Upper lobe of left lung (tissue), 4 donors: ENCODE measurements at regions not wholly inside any gene's neighbourhood (a gene's known extent, or its start where the extent isn't known, plus 50 kb on each side); places are given as distances from the start of the nearest gene placed in this dataset.

Source experiments
- POLR2A ChIP-seq, 4 donors: fragments of 450-650 bp; IDR thresholded peaks; one replicate each; pipeline ENCODE4 v1.5.1; 2016 to 2017; ENCODE audit warnings: antibody characterized with exemption in 4 of 4, mild to moderate bottlenecking in 2 of 4
- TF ChIP-seq, protein P1 (sequence below), 6 experiments: fragments of 450-650 bp in 4 of 6; fragments of 200-600 bp in 2 of 6; sonication (generic) in 2 of 6; IDR thresholded peaks; one replicate each; pipeline ENCODE4 v1.5.1; 2016 to 2019; ENCODE audit warnings: antibody characterized with exemption in 6 of 6

- TF ChIP-seq, protein P1, sequence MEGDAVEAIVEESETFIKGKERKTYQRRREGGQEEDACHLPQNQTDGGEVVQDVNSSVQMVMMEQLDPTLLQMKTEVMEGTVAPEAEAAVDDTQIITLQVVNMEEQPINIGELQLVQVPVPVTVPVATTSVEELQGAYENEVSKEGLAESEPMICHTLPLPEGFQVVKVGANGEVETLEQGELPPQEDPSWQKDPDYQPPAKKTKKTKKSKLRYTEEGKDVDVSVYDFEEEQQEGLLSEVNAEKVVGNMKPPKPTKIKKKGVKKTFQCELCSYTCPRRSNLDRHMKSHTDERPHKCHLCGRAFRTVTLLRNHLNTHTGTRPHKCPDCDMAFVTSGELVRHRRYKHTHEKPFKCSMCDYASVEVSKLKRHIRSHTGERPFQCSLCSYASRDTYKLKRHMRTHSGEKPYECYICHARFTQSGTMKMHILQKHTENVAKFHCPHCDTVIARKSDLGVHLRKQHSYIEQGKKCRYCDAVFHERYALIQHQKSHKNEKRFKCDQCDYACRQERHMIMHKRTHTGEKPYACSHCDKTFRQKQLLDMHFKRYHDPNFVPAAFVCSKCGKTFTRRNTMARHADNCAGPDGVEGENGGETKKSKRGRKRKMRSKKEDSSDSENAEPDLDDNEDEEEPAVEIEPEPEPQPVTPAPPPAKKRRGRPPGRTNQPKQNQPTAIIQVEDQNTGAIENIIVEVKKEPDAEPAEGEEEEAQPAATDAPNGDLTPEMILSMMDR (IDR thresholded peaks at IDR 0.05): no peak
- TF ChIP-seq POLR2A (IDR thresholded peaks at IDR 0.05): no peak
These were observed 125.0 kb upstream of the CCND2 start for GRCh38 chr12:4148418-4149056.
